ENCODE measurements at regions not wholly inside any gene's neighbourhood (a gene's known extent, or its start where the extent isn't known, plus 50 kb on each side); places are given as distances from the start of the nearest gene placed in this dataset.

DNA sequence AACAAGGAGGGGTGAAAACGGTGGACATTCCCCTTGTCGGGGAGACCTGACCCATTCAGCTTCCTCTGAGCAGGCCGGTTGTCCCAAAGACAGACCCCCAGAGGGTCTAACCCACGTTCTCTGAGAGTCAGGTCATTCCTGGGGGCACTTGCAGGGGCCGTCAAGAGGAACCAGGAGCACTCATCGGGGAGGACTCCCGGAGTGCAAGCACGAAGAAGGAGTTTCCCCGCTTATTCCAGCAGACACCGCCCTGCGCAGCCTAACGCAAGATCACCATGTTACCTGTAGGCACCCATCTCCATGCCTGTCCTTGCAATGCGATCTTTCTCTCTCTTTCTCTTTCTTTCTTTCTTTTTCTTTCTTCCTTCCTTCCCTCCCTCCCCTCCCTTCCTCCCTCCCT, 154.2 kb downstream of the SHOX start:
- TF ChIP-seq, protein P1, sequence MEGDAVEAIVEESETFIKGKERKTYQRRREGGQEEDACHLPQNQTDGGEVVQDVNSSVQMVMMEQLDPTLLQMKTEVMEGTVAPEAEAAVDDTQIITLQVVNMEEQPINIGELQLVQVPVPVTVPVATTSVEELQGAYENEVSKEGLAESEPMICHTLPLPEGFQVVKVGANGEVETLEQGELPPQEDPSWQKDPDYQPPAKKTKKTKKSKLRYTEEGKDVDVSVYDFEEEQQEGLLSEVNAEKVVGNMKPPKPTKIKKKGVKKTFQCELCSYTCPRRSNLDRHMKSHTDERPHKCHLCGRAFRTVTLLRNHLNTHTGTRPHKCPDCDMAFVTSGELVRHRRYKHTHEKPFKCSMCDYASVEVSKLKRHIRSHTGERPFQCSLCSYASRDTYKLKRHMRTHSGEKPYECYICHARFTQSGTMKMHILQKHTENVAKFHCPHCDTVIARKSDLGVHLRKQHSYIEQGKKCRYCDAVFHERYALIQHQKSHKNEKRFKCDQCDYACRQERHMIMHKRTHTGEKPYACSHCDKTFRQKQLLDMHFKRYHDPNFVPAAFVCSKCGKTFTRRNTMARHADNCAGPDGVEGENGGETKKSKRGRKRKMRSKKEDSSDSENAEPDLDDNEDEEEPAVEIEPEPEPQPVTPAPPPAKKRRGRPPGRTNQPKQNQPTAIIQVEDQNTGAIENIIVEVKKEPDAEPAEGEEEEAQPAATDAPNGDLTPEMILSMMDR (conservative IDR thresholded peaks at IDR 0.05 in 1 of 2, IDR thresholded peaks at IDR 0.05 in 1 of 2; ENCODE audit: extremely low read depth in 1 of 2, insufficient read depth in 1 of 2, low read depth in 1 of 2, low read length in 2 of 2): no peak
- TF ChIP-seq EZH2 (IDR thresholded peaks at IDR 0.05; ENCODE audit: borderline replicate concordance, low read length): no peak

Measured in mammary epithelial cell (primary cell).